ENCODE measurements at regions not wholly inside any gene's neighbourhood (a gene's known extent, or its start where the extent isn't known, plus 50 kb on each side); places are given as distances from the start of the nearest gene placed in this dataset.

DNA sequence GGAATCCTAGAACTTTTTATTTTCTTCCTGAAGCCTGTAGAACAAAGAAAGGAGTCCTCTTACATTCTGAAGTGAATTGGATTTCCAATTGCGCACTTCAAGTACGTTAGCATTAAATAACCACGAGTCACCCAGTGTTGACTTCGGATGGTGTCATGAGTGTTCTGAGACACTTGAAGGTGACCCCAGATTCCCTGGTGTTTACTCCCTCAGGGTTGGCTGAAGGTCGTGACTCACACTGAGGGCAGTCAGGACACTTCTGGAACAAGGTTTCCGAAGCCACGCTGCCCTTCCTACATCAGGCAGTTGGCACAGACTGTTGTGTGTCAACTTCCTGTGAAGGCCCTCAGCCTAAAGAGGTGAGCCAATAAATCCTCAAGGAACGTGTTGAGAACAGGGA, 186.6 kb upstream of the CELF2 start:
- no peak for DNase-seq (ENCODE audit: low read depth, low spot score)

DNA sequence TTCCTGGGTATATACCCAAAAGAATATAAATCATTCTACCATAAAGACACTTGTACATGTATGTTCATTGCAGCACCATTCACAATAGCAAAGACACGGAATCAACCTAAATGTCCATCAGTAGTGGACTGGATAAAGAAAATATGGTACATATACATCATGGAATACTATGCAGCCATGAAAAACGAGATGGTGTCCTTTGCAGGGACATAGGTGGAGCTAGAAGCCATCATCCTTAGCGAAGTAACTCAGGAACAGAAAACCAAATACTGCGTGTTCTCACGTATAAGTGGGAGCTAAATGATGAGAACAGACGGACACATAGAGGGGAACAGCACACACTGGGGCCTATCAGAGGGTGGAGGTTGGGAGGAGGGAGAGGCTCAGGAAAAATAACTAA, 183.7 kb upstream of the CELF2 start:
- no peak for DNase-seq (ENCODE audit: low read depth, low spot score)

DNA sequence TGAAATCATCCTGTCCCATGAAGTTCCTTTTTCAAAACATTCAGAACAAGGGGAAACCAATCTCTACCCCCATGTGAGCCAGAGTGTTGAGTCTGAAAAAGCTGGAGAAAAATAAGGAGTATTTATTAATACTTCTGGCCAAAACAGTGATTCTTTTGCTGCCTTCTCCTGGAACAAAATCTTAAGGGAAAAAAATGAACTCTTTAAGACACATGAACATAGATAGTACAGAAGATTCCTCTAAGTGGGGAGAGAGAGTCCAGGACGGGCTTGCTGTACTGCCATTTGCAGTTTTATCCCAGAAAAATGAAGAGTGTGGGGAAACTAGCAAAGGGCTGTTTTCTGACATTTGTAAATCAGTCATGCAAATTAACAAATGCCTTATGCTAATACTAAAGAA, 173.4 kb upstream of the CELF2 start:
- no peak for DNase-seq (ENCODE audit: low read depth, low spot score)

GRCh38 chr10:10845185-10845584, 172.5 kb upstream of the CELF2 start:
- DNase-seq (ENCODE audit: low read depth, low spot score): no peak

- no peak for DNase-seq (ENCODE audit: low read depth, low spot score)
These were observed 171.7 kb upstream of the CELF2 start for GRCh38 chr10:10845826-10846503.

- no peak for DNase-seq (ENCODE audit: low read depth, low spot score)
These were observed 171.2 kb upstream of the CELF2 start for GRCh38 chr10:10846504-10846900.

DNA sequence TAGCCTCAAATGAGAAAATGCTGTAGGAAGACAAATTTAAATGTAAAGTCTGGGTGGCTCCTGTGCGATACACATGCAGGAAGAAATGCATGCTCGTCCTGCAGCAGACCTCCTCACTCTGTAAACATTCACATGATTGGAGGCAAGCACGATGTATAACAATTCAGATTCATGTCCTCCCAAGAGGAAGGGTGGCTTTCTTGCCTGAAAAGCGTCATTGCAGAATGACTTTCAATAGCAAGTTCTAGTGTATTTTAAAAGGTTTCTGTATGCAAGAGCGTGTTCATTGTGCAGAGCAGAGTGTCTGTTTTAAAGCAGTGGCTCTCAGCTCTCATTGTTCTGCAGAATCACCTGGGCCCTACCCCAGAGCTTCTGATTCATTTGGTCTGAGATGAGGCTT, 170.3 kb upstream of the CELF2 start:
- no peak for DNase-seq (ENCODE audit: low read depth, low spot score)

- no peak for DNase-seq (ENCODE audit: low read depth, low spot score)
These were observed 169.1 kb upstream of the CELF2 start for GRCh38 chr10:10848488-10849111.

DNA sequence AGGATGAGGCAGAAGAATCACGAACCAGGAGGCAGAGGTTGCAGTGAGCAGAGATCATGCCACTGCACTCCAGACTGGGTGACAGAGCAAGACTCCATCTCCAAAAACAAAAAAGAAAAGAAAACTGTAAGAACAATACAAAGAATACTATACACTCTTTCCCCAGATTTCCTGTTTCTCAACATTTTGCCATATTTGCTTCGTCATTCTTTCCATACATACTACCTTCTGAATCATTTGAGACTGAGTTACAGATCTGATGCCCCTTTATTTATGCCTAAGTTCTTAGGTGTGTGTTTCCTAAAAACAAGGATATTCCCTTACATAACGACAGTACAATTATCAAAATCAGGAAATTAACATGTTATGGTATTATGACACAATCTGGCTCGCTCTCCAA, 168.4 kb upstream of the CELF2 start:
- no peak for DNase-seq (ENCODE audit: low read depth, low spot score)

DNA sequence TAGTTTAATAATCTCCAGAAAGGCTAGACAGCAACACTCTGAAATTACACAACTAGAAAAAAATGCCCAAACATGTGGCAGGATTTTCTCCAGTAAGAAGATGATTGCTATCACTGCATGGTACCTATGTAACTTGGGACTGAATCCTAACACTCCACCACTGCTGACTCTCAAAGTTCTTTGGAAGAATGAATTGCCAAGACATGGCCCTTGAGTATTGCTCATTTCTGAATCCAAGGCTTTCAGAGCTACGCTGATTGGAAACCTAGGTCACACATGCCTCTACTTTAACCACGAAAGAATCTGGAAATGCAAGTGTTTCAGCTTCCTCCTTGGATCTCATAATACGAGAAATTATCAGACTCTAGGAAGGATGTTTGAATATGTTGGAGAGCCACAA, 167.5 kb upstream of the CELF2 start:
- no peak for DNase-seq (ENCODE audit: low read depth, low spot score)

DNA sequence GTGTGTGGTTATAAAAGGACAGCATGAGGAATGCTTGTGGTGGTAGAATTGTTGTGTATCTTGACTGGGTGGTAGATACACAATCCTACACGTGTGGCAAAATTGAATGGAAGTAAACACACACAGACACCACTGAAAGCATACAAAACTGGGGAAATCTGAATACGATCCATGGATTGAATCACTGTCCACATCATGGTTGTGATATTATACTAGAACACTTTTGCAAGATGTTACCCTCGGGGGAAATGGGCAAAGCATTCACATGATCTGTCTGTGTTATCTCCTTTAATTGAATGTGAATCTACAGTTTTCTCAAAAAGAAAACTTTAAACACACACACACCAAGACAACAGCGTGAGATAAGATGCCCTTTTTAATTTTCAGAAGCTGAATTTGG, 165.2 kb upstream of the CELF2 start:
- no peak for DNase-seq (ENCODE audit: low read depth, low spot score)

GRCh38 chr10:10853954-10854353, 163.7 kb upstream of the CELF2 start:
- DNase-seq (ENCODE audit: low read depth, low spot score): no peak

- DNase-seq (ENCODE audit: low read depth, low spot score): no peak
These were observed 162.9 kb upstream of the CELF2 start for GRCh38 chr10:10854725-10855124.

DNA sequence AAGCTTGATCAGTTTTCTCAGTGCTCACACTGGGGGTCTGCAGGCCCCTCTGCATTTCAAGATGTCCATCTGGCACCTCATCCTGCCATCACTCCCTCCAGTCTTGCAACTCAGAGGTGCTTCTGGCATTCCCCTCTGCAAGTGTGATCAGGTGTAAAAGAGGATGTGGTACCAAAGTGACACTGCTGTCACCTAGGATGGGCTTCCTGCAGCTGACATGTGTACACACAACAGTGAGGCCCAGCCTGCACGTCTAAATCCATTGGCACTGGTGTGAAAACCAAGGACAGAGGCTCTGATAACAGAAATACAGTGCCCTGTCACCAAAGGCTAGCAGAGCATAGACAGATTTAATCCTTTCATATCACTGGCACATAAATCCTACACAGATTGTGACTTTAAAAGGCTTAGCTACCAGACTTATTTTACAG, 162.5 kb upstream of the CELF2 start:
- DNase-seq (ENCODE audit: low read depth, low spot score): no peak

GRCh38 chr10:10860455-10860976, 157.2 kb upstream of the CELF2 start:
- no peak for DNase-seq (ENCODE audit: low read depth, low spot score)

DNA sequence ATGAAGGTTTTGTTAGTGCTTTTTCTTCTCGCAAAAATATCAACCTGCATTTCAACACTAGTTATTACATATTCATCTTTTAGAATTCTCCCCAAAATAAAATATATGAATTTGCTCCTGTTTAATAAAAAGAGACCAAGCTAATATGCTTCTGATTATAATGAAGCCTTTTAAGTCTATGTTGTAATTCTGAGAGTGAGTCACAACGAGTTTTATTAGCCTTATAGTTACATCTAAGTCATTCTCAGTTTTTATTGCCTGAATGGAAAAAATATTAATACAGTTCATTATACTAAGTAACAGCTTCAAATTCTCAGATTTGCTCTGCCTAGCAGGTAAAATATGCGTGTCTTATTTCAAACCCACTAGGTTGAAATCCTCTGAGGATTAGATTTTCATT, 152.4 kb upstream of the CELF2 start:
- DNase-seq (ENCODE audit: low read depth, low spot score): no peak

DNA sequence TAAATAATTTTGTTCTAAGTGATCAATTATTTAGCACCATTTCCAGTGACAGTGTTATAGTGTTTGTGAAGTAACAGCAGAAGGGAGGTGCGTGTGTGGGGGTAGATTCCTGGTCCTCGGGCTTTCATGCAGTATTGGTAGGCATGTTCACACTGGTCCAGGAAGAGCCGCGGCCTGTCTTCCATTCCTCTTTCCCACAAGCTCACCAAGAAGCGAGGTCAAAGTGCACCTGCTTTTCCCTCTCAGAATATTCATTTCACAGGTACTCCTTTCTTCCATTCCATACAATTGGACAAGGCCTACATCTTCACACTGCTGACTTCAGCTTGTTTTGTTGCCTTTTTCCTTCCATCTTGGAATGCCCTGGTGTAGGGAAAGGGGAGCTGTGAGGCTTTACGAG, 151.8 kb upstream of the CELF2 start:
- DNase-seq (ENCODE audit: low read depth, low spot score): no peak

- no peak for DNase-seq (ENCODE audit: low read depth, low spot score)
These were observed 148.1 kb upstream of the CELF2 start for GRCh38 chr10:10869592-10869991.

- peak; percentile 81 for DNase-seq (ENCODE audit: low read depth, low spot score)
These were observed 147.0 kb upstream of the CELF2 start for GRCh38 chr10:10870523-10871241.

DNA sequence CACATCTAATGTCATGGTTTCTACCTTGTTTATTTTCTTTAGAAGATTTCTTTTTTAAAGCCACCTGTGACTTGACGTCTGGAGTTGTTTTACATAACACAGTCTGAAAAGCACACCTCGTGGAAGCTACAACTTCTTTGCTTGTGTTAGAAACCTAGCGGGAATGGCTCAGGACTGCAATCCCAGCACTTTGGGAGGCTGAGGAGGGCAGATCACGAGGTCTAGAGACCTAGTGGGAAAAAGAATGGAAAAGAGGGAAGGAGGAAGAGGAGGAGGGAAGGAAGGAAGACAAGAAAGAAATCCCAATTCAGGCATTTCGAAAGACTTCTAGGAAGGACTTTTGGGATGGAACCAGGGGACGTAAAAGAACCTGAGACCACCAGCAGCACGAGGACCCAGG, 146.3 kb upstream of the CELF2 start:
- DNase-seq (ENCODE audit: low read depth, low spot score): no peak

DNA sequence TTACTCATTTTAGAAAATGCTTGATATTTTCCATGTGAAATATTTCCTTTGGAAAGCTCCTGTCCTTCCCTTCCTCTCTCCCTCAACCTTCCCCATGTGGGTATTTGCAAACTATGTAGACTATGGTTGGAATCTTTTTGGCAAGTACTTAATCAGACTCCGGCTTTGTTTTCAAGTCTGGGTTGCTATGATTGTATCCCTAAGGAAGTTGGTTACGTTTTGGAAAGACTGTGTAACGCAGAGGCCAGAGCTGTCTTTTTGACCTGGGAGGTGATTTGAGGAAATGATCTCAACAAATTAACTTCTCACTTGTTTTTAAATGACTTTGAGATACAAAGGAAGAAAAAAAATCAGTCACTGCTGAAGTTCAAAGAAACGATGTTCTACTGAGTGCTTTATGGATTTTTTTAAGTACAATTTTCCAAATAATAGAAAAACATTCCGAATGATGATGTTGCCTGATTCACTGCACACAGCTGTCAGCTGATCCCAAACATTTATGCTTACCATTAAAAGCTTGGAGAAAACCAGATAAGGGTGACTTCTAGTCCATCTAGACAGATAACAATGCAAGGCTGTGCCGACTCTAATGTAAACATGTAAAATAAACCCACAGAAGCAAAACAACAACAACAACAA, 145.5 kb upstream of the CELF2 start:
- DNase-seq (ENCODE audit: low read depth, low spot score): peak; percentile 50

DNA sequence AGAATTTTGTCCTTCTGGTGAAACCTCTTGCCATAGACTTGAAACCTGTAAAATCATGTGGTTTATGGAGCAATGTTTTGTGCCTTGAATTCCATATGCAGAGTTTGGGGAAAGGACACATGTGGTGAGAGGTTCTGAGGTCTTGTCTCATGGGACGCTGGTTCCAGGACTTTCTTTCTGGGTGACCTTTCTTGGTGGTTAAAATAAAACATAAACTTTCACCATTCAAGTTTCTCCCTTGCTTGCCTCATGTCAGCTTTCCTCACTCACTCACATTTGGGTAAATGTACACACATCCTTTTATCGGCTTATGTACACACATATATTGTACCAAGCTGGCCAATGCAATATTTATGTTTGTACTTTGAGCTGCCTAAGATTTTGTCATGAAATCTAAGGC, 144.9 kb upstream of the CELF2 start:
- no peak for DNase-seq (ENCODE audit: low read depth, low spot score)
